ENCODE measurements at regions not wholly inside any gene's neighbourhood (a gene's known extent, or its start where the extent isn't known, plus 50 kb on each side); places are given as distances from the start of the nearest gene placed in this dataset.

DNA sequence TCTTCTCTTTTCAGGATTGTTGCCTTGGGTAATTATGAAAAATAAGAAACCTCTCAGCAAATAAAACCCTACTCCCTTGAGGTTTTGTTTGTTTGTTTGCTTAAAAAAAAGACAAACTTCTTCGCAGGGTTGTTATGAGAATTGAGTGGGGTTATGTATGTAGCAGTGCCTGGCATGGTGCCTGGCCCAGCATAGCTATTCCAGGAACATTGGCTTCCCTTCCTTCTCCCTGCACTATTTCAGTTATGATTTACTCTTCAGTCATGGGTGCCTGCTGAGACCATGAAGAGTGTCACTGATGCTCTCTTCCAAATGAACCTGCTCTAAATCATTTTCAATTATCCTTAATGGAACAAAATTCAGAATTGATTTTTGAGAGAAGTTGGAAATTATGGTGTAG lies 283.5 kb upstream of the ROPN1 start:
- TF ChIP-seq, protein P1, sequence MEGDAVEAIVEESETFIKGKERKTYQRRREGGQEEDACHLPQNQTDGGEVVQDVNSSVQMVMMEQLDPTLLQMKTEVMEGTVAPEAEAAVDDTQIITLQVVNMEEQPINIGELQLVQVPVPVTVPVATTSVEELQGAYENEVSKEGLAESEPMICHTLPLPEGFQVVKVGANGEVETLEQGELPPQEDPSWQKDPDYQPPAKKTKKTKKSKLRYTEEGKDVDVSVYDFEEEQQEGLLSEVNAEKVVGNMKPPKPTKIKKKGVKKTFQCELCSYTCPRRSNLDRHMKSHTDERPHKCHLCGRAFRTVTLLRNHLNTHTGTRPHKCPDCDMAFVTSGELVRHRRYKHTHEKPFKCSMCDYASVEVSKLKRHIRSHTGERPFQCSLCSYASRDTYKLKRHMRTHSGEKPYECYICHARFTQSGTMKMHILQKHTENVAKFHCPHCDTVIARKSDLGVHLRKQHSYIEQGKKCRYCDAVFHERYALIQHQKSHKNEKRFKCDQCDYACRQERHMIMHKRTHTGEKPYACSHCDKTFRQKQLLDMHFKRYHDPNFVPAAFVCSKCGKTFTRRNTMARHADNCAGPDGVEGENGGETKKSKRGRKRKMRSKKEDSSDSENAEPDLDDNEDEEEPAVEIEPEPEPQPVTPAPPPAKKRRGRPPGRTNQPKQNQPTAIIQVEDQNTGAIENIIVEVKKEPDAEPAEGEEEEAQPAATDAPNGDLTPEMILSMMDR (conservative IDR thresholded peaks at IDR 0.05) = no peak
- TF ChIP-seq EZH2 (IDR thresholded peaks at IDR 0.05; ENCODE audit: low read depth) = no peak
